Bronchial epithelial cell (primary cell): ENCODE measurements at regions not wholly inside any gene's neighbourhood (a gene's known extent, or its start where the extent isn't known, plus 50 kb on each side); places are given as distances from the start of the nearest gene placed in this dataset.
A peak's percentile ranks its signal among the peaks of the same experiment; 100 is the strongest.

Experiments used
- DNase-seq: peaks from one replicate; pipeline ENCODE4 v3.0.0-alpha.2; 2010; ENCODE audit warnings: low read depth
- FAIRE-seq: peaks from 2 replicates; lab custom pipeline; 2011; peaks lifted over from hg19 to GRCh38; lab: Jason Lieb, UNC
- H3K27me3 ChIP-seq: 2 replicates; pipeline ENCODE4 v1.5.1; 2011; ENCODE audit warnings: low read length; ENCODE audit not compliant: control insufficient read depth, insufficient read depth
- H3K36me3 ChIP-seq: 2 replicates; pipeline ENCODE4 v1.5.1; 2011; ENCODE audit warnings: low read length; ENCODE audit not compliant: control insufficient read depth, insufficient read depth
- H3K4me3 ChIP-seq: 2 replicates; pipeline ENCODE4 v1.5.1; 2011; ENCODE audit warnings: mild to moderate bottlenecking, low read depth, low read length, control low read depth
- CTCF ChIP-seq: IDR thresholded peaks from 2 replicates; pipeline ENCODE4 v1.5.1; 2011; ENCODE audit warnings: mild to moderate bottlenecking, moderate library complexity, low read length, control low read depth, inconsistent platforms; ENCODE audit not compliant: insufficient read depth, severe bottlenecking

- H3K4me3 ChIP-seq, result no peak overlapping the region
- no peak for TF ChIP-seq CTCF
- FAIRE-seq (no peak), DNase-seq (no peak)
- no peaks in the 10 kb centered on the region for H3K27me3 ChIP-seq
- H3K36me3 ChIP-seq, result no peaks in the 10 kb centered on the region
Observed at GRCh38 chr5:99334936-99335335, 406.1 kb upstream of the CHD1 start.

- Histone ChIP-seq H3K4me3 (no peak overlapping the region), H3K36me3 (no peaks in the 10 kb centered on the region), H3K27me3 (no peaks in the 10 kb centered on the region)
- TF ChIP-seq CTCF, result no peak
- no peak for FAIRE-seq
- DNase-seq, result no peak
Observed at GRCh38 chr5:99331061-99331460, 402.3 kb upstream of the CHD1 start.

GRCh38 chr5:99320436-99320835 is 391.6 kb upstream of the CHD1 start:
- H3K27me3 ChIP-seq, result no peaks in the 10 kb centered on the region
- DNase-seq (peak; percentile 2), FAIRE-seq (no peak)
- H3K36me3 ChIP-seq, result no peaks in the 10 kb centered on the region
- no peak overlapping the region for H3K4me3 ChIP-seq
- TF ChIP-seq CTCF, result no peak

- FAIRE-seq, result no peak
- Histone ChIP-seq H3K27me3 (no peaks in the 10 kb centered on the region), H3K36me3 (no peaks in the 10 kb centered on the region), H3K4me3 (no peak overlapping the region)
- DNase-seq, result no peak
- TF ChIP-seq CTCF, result no peak
Observed at GRCh38 chr5:99317136-99317535, 388.3 kb upstream of the CHD1 start.

- no peak for FAIRE-seq
- Histone ChIP-seq H3K36me3 (no peaks in the 10 kb centered on the region), H3K27me3 (no peaks in the 10 kb centered on the region), H3K4me3 (no peak overlapping the region)
- no peak for DNase-seq
- no peak for TF ChIP-seq CTCF
Observed at GRCh38 chr5:99316484-99316883, 387.7 kb upstream of the CHD1 start.

- FAIRE-seq, result no peak
Observed at GRCh38 chr5:99315413-99316183, 386.8 kb upstream of the CHD1 start.

More at GRCh38 chr5:99315413-99316183, 386.8 kb upstream of the CHD1 start:
- Histone ChIP-seq H3K36me3 (no peaks in the 10 kb centered on the region), H3K27me3 (no peaks in the 10 kb centered on the region), H3K4me3 (no peak overlapping the region)
- no peak for DNase-seq
- no peak for TF ChIP-seq CTCF
